IgD-negative memory B cell (primary cell): ENCODE measurements at regions not wholly inside any gene's neighbourhood (a gene's known extent, or its start where the extent isn't known, plus 50 kb on each side); places are given as distances from the start of the nearest gene placed in this dataset.

Source experiments
- H3K27ac Mint-ChIP-seq, 3 donors: one replicate each; pipeline ENCODE4 v1.8.0; 2020 to 2022; ENCODE audit warnings: mild to moderate bottlenecking in 3 of 3, mixed read lengths in 3 of 3, moderate library complexity in 1 of 3
- H3K27me3 Mint-ChIP-seq: one replicate; pipeline ENCODE4 v1.8.0; 2021; ENCODE audit warnings: mixed read lengths
- H3K36me3 Mint-ChIP-seq: one replicate; pipeline ENCODE4 v1.8.0; 2020; ENCODE audit warnings: mild to moderate bottlenecking, mixed read lengths
- H3K4me1 Mint-ChIP-seq, 3 donors: one replicate each; pipeline ENCODE4 v1.8.0; 2020 to 2022; ENCODE audit warnings: mixed read lengths in 3 of 3, mild to moderate bottlenecking in 1 of 3
- H3K4me3 Mint-ChIP-seq, 4 donors: one replicate each; pipeline ENCODE4 v1.8.0; 2020 to 2022; ENCODE audit warnings: mild to moderate bottlenecking in 4 of 4, mixed read lengths in 4 of 4, moderate library complexity in 3 of 4
- H3K9me3 Mint-ChIP-seq, 3 donors: one replicate each; pipeline ENCODE4 v1.8.0; 2020 to 2021; ENCODE audit warnings: mixed read lengths in 3 of 3, mild to moderate bottlenecking in 1 of 3

DNA sequence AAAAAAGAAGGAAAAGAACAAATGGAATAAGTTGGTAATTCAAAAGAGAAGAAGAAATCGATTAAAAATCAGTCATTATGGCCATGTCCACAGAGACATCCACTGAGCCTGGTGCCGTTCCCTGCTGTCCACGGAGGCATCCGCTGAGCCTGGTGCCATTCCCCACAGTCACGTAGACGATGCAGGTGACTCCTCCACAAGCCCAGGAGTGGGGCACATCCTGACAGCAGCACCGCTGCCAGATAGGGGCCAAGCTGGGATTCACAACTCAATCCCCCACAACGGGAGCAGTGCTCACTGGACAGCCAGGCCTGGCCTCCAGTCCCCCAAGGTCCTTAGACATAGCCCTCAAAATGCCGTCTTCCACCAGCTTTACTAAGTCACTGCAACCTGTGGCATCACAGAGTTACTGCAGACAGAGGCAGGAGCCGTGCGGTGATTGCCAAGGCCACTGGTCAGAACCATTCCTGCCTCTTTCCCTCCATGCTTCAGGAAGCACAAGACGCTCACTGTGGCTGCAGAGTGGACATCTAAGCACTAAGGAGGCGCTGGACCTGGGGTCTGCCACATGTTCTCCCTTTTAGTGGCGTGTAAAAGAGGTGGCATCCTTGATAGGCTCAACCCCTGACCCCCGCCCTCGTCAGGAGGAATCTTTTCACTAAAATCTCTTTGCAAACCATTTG lies 131.5 kb upstream of the SPACA7 start:
- Mint-ChIP-seq H3K4me3 (no peak overlapping the region), H3K4me1 (no peaks in the 10 kb centered on the region), H3K27ac (no peak overlapping the region), H3K36me3 (no peaks in the 10 kb centered on the region), H3K27me3 (peaks cover 3% of the 10 kb centered on the region), H3K9me3 (peaks cover 0 to 2% (median 0%) of the 10 kb centered on the region in 3 donors)

DNA sequence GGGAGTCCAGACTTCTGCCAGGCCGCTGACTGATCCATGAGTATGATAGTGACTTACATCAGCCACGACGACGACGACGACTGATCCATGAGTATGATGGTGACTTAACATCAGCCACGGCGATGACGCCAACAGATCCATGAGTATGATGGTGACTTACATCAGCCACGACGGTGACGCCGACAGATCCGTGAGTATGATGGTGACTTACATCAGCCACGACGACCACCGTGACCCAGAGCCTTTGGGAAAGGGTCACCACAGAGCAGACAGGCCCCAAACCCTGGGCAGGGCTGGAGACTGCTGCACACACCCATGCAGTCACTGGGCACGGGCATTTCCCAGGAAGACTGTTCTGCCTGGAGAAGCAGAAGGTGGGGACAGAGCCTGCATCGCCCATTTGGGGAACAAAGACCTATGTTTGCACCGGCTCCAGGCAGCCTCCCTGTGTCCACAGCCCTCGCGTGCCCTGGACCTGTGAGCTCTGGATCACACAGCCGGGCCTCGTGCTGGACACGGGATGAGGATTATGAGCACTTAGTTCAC lies 130.9 kb upstream of the SPACA7 start:
- no peak overlapping the region for H3K4me3 Mint-ChIP-seq
- peaks cover 3% of the 10 kb centered on the region for H3K27me3 Mint-ChIP-seq
- no peaks in the 10 kb centered on the region for H3K4me1 Mint-ChIP-seq
- H3K36me3 Mint-ChIP-seq = no peaks in the 10 kb centered on the region
- peaks cover 0 to 2% (median 0%) of the 10 kb centered on the region in 3 donors for H3K9me3 Mint-ChIP-seq
- no peak overlapping the region for H3K27ac Mint-ChIP-seq

DNA sequence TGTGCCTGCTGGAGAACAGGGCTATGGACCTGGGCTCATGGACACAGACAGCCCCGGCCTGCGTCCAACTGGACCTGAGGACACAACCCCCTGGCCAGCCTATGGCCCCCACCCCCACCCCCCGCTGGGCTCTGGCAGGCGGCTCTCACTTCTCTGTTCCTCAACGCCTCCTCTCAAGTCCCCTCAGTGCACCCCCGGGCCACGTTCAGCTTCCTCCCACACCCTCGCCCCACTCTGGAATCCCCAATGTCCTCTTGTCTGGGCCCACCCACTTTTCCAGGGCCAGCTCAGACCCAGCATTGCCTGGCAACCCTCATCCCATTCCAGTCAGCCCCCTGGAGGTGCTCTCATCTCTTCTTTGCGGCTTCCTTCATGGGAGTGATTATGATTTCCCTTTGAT lies 130.2 kb upstream of the SPACA7 start:
- Mint-ChIP-seq H3K27ac (no peak overlapping the region), H3K9me3 (peaks cover 0 to 2% (median 0%) of the 10 kb centered on the region in 3 donors), H3K27me3 (peaks cover 4% of the 10 kb centered on the region), H3K4me3 (no peak overlapping the region), H3K4me1 (no peaks in the 10 kb centered on the region), H3K36me3 (no peaks in the 10 kb centered on the region)

DNA sequence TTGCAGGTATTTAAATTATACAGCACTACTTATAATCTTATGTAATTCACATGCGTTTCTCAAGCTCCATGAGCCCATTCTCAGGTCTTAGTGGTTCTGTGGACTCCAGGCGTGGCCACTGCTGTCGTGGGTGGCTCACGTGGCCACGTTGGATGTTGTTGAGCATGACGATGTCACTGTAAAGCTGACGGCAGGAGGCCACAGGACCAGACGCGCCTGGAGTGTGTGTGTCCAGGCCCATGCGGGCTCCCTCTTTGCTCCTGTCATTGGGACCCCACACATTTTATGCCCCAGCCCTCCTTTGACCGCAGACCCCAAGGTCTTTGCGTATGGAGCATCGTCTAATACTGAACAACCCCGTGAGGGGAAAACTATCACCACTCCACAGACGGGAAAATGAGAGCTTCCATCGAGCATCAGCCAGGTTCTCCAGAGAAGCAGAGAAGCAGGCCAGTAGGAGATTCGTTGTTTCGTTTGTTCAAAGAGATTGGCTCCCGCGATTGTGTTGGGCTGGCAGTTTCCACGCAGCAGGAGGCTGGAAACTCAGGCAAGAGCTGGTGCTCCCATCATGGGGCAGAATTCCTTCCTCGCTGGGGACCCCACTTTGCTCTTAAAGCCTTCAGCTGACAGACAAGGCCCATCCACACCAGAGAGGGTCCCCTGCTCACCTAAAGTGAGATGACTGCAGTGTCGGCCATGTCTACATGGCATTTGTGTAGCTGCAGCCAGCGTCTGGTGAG lies 129.3 kb upstream of the SPACA7 start:
- peaks cover 6% of the 10 kb centered on the region for H3K27me3 Mint-ChIP-seq
- H3K4me3 Mint-ChIP-seq = no peak overlapping the region
- H3K9me3 Mint-ChIP-seq = no peaks in the 10 kb centered on the region
- no peaks in the 10 kb centered on the region for H3K4me1 Mint-ChIP-seq
- no peaks in the 10 kb centered on the region for H3K36me3 Mint-ChIP-seq
- no peak overlapping the region for H3K27ac Mint-ChIP-seq

DNA sequence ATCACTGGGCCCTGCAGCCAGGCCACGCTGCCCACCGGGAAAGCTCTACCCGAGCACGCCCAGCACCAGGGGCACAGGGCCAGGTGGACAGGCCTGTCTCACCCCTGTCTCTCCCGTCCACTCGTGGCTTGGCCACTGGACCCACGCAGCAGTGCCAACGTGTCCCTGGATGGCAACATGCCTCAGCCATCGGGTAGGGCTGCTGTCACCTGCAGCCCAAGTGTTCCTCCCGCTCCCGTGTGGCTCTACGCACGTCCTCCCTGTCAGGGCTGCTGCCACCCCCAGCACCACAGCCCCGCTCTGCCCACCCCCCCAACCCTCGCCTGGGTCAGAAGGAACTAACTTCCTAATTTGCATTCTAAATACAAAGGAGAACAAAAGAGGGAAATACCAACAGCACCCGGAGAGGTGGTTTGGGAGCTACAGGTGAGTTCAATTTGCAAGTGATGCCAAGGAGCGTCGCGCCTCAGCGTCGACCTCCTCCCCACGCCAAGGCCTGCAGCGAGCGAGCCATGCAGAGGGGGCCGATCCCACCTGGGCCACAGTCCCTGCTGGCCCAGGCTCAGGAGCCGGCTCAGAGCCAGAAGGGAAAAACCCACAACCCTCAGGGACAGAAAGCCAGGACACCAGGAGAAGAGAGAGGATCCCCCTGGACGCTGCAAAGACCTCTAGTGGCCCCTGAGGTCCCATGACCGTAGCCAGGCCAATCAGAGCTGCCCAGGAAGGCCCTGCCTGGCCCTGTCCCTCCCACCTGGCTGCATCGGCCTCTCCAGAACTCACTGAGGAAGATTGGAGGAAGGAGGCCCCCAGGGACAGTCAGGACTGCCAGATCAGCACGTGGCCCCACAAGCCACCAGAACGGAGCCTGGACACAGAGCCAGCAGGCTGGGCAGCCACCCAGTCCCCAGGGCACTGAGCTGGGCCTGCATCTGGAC lies 128.4 kb upstream of the SPACA7 start:
- Mint-ChIP-seq H3K27ac (peak overlapping the region in 1 of 3 donors; percentile 53), H3K4me3 (no peak overlapping the region), H3K9me3 (peaks cover 0 to 2% (median 0%) of the 10 kb centered on the region in 3 donors), H3K36me3 (no peaks in the 10 kb centered on the region), H3K4me1 (no peaks in the 10 kb centered on the region), H3K27me3 (peaks cover 6% of the 10 kb centered on the region)

DNA sequence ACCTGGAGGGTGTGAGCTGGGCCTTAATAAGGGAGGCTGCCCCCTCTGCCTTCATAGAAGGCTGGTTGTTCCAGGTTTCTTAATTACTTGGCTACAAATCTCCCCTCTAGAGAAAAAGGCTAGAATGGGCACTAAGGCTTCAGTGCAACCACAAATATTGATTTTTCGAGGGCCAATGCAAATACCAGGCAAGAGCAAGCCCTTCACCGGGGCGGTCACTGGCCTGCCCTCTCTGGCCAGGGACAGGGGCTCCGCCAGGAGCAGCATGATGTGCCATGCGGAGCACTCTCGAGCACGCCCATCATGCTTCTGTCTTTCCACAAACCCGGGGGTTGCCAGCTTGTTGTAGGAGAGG lies 127.8 kb upstream of the SPACA7 start:
- Mint-ChIP-seq H3K27ac (no peak overlapping the region), H3K27me3 (peaks cover 6% of the 10 kb centered on the region), H3K9me3 (peaks cover 0 to 2% (median 0%) of the 10 kb centered on the region in 3 donors), H3K36me3 (no peaks in the 10 kb centered on the region), H3K4me3 (no peak overlapping the region), H3K4me1 (no peaks in the 10 kb centered on the region)

DNA sequence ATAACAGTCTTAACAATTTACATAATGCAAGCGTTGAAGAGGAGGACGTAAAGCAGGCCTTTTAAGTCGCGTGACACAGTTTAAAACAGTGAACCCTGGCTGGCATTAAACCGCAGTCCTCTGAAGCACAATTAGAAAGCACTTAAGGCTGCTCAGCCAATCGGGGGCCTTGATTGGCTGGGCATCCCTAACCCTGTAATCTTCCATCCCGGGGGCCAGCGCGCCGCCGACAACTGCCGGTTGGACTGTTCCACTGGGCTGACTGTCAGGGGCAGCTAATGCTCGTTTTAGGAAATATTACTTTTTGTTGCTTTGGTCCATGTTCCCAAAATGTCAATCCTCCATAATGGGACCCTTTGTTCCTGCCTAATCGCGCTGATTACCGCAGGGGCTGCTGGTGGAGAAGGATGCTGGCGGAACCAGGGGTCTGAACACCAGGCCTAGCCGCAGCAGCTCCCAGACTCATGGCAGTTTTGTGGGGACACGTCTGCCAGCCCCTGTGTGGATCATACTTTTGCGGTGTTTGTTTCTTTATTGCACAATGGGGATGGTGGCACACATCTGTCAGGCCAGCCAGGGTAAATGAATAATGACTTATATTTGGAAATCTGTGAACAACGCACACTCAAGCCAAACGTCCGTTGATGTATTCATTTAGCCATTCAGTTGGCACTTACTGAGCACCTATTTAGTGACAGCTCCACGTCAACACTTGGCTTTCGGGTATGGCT lies 127.1 kb upstream of the SPACA7 start:
- Mint-ChIP-seq H3K27ac (no peak overlapping the region), H3K4me3 (no peak overlapping the region), H3K4me1 (no peaks in the 10 kb centered on the region), H3K27me3 (peaks cover 6% of the 10 kb centered on the region), H3K36me3 (no peaks in the 10 kb centered on the region), H3K9me3 (peaks cover 0 to 2% (median 0%) of the 10 kb centered on the region in 3 donors)

DNA sequence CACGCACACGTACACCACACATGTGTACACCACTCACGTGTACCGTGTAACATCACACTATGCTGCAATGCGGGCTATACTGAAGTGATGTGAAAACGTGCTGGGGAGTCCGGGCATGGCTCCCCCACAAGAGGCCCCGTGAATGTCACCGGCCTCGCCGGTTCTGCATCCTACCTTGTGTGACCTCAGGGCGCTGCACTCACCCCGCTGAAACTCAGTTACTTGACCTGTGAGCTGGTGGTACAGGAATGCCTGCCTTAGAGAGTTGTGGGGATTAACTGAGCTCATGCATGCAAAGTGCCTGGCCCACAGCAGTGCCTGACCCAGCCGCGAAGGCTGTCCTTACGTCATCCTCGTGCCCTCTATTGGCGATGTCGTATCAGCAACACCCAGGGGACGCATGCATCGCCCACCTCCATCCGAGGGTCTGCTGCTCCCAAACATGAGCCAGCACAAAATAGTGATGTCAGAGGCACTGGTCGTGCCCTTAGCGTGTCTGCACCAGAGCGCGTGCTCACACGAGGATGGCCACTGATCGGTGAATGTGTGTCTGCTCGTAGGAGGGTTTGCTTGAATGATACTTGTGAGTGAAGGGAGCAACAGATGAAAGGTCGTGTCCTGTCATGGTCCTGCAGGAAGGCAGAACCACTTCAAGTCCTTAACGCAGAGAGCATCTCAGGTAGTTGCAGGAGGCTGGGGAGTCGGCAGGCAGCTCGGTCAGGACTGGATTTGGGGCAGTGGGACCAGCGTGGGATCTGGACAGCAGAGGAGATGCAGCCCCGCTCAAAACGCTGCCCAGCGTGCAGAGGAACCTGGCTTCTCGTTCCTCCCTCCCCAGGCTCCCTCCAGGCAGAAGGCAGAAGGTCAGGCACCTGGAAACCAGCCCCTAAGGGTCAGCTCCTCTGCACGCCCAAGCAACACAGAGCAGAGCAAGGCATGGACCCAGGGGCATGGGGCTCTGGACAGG lies 126.2 kb upstream of the SPACA7 start:
- Mint-ChIP-seq H3K27ac (no peak overlapping the region), H3K9me3 (peaks cover 0 to 2% (median 0%) of the 10 kb centered on the region in 3 donors), H3K4me1 (peaks cover 0 to under 1% (median 0%) of the 10 kb centered on the region in 3 donors), H3K27me3 (peaks cover 6% of the 10 kb centered on the region), H3K4me3 (no peak overlapping the region), H3K36me3 (peaks cover under 1% of the 10 kb centered on the region)

DNA sequence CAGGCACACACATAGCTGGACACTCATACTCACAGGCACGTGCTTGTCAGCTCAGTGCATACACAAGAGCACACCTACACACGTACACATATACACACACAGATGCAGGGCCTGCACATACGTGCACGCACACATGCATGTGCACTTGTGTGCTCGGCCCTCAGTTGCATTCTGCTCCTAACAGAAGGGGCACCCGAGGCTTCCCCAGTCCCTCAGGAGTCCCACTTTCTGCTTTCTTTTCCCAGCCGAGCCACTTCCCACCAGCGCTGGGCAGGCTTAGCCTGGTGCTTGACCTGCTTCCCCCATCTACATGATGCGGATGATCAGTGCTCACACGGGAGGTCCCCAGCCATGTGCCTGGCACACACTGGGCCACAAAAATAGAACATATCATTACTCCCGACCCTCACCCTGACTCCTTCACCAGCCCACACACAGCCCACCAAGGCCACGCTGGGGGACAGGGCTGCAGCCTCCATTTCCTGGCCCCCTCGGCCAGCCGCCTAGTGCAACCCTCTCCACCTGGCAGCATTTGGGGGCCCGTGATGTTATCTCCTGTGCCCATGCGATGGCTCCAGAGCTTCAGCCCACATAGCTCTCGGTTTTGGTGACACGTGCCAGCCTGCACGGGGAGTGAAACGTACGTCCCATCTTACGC lies 125.2 kb upstream of the SPACA7 start:
- Mint-ChIP-seq H3K9me3 (peaks cover 0 to 5% (median 0%) of the 10 kb centered on the region in 3 donors), H3K4me1 (peaks cover 0 to 2% (median 0%) of the 10 kb centered on the region in 3 donors), H3K27me3 (peaks cover 4% of the 10 kb centered on the region), H3K36me3 (peaks cover 2% of the 10 kb centered on the region), H3K4me3 (no peak overlapping the region), H3K27ac (no peak overlapping the region)

DNA sequence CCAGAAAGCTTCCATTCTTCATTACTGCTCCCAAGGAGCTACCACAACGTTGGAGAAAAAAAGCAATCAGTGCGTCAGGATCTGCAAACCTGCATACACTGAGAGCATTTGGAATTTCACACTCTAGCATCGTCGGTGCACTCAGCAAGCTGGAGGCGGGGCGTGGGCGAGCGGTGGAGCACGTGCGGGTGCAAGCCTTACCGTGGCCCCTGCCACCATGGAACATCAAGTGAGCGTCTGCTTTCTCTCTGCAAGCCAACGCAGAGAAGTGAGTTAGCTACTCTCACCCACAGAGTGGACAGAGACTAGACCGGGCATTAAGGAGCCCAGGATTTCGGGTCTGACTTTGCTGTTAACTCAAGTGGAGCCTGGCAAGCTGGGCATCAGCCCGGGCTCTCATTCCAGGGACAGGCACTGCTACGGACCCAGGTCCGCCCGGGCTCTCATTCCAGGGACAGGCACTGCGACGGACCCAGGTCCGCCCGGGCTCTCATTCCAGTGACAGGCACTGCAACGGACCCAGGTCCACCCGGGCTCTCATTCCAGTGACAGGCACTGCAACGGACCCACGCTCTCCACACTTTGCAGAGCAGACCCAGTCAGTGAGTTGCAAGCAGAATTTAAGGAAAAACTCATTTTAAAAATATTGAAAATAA lies 124.1 kb upstream of the SPACA7 start:
- Mint-ChIP-seq H3K27ac (no peak overlapping the region), H3K4me3 (no peak overlapping the region), H3K36me3 (peaks cover 2% of the 10 kb centered on the region), H3K27me3 (peaks cover 4% of the 10 kb centered on the region), H3K9me3 (peaks cover 0 to 5% (median 0%) of the 10 kb centered on the region in 3 donors), H3K4me1 (peaks cover 0 to 2% (median 0%) of the 10 kb centered on the region in 3 donors)

DNA sequence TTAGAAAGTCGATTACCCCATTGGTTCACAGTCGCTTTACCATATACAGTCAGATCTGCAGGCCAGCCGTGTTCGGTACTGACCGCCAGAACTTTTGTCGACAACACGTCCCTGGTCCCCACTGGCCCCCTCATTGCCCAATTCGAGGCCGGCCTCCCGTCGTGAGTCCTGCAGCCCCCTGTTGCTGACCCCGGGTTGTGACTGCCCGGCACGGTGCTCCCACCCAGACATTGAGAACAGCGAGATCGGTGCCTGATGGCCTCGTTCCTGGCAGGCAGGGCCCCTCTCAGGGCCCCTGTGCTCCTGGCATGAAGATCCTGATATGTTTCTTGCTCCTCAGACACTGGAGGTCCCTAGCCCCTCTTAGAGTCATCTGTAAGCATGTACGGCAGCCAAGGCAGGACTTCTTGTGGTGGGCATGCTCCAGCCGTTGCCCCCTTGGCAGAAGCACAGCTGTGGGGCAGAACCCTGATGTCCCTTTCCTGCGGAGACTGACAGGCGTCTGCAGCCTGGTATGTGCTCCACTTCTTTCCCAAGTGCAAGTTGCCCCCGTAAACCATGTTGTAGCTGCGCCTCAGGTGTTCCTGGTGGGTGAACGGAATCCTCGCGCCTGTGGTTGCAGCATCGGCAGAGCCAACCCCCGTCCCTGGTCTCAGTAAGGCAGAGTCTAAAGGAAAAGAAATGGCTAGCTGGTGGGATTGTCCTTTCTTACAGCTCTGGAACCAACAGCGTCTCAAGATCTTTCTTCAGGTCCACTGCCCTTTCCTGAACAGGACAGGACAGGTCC lies 123.2 kb upstream of the SPACA7 start:
- H3K27ac Mint-ChIP-seq = no peak overlapping the region
- peaks cover 4% of the 10 kb centered on the region for H3K27me3 Mint-ChIP-seq
- H3K4me3 Mint-ChIP-seq = no peak overlapping the region
- H3K36me3 Mint-ChIP-seq = peaks cover 2% of the 10 kb centered on the region
- peaks cover 0 to 5% (median 0%) of the 10 kb centered on the region in 3 donors for H3K9me3 Mint-ChIP-seq
- peaks cover 0 to 2% (median 0%) of the 10 kb centered on the region in 3 donors for H3K4me1 Mint-ChIP-seq

DNA sequence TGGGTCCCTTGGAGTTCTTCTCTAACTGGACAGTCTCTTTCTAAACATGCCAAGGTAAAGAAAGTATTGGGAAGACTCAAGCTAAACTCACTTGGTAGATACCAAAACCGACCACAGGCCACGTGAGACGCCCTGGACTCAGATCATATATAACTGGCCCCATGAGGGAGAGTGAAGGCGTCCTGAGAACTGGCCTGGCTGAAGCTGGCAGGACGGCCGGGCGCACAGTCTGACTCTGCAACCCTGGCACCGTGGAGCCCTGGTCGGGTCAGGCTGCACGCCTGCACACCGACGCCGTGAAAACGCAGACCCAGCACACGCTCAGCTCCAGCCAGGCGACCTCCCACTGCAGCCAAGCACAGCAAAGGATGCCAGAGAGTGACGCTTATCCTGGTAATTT lies 122.5 kb upstream of the SPACA7 start:
- H3K4me3 Mint-ChIP-seq = no peak overlapping the region
- no peak overlapping the region for H3K27ac Mint-ChIP-seq
- H3K36me3 Mint-ChIP-seq = peaks cover 3% of the 10 kb centered on the region
- H3K4me1 Mint-ChIP-seq = peaks cover 0 to 2% (median 0%) of the 10 kb centered on the region in 3 donors
- H3K27me3 Mint-ChIP-seq = peaks cover 4% of the 10 kb centered on the region
- H3K9me3 Mint-ChIP-seq = peaks cover 0 to 5% (median 0%) of the 10 kb centered on the region in 3 donors
